H1 (cell line): ENCODE measurements at regions not wholly inside any gene's neighbourhood (a gene's known extent, or its start where the extent isn't known, plus 50 kb on each side); places are given as distances from the start of the nearest gene placed in this dataset.
A peak's percentile ranks its signal among the peaks of the same experiment; 100 is the strongest.

Experiments
- CTCF ChIA-PET: fragments of 300-600 bp; sonication (Branson Sonifier 250); formaldehyde crosslinking; loops from one replicate; lab custom pipeline; 2021; ENCODE audit not compliant: partially characterized antibody; lab: Charles Lee
- POLR2A ChIA-PET: fragments of 300-600 bp; sonication (Branson Sonifier 250); formaldehyde crosslinking; loops from one replicate; lab custom pipeline; 2021; ENCODE audit warnings: inconsistent platforms; ENCODE audit not compliant: partially characterized antibody; lab: Charles Lee
- DNase-seq, 2 experiments: peaks; one replicate each; pipeline versions ENCODE4 v3.0.0 to v3.0.0-alpha.2; 2010 to 2022; ENCODE audit warnings: low spot score in 2 of 2, low read depth in 1 of 2, mixed read lengths in 1 of 2
- FAIRE-seq: peaks from 2 replicates; lab custom pipeline; 2011; peaks lifted over from hg19 to GRCh38; lab: Jason Lieb, UNC
- H2AFZ ChIP-seq: 2 replicates; pipeline ENCODE4 v1.8.1; 2012; ENCODE audit warnings: low read length, inconsistent platforms
- H2AK5ac ChIP-seq: 2 replicates; pipeline ENCODE4 v1.6.1; 2013; ENCODE audit warnings: low read depth, low read length
- H2BK120ac ChIP-seq: replicated peaks from 2 replicates; pipeline ENCODE3; 2013; ENCODE audit warnings: low read depth, low read length, inconsistent platforms
- H2BK12ac ChIP-seq: 2 replicates; pipeline ENCODE4 v1.6.1; 2013; ENCODE audit warnings: low read depth, low read length
- H2BK15ac ChIP-seq: 2 replicates; pipeline ENCODE4 v1.6.1; 2013; ENCODE audit warnings: low read length
- H2BK20ac ChIP-seq: 2 replicates; pipeline ENCODE4 v1.6.1; 2013; ENCODE audit warnings: low read length
- H2BK5ac ChIP-seq: 2 replicates; pipeline ENCODE4 v1.6.1; 2013; ENCODE audit warnings: low read depth, low read length
- H3K14ac ChIP-seq: 2 replicates; pipeline ENCODE4 v1.6.1; 2013; ENCODE audit warnings: inconsistent platforms; ENCODE audit not compliant: insufficient read length
- H3K18ac ChIP-seq: 2 replicates; pipeline ENCODE4 v1.6.1; 2013; ENCODE audit warnings: low read length; ENCODE audit errors: extremely low read depth
- H3K23ac ChIP-seq: 2 replicates; pipeline ENCODE4 v1.6.1; 2013; ENCODE audit warnings: inconsistent platforms; ENCODE audit not compliant: insufficient read length
- H3K23me2 ChIP-seq: 2 replicates; pipeline ENCODE4 v1.6.1; 2013; ENCODE audit warnings: low read depth, low read length
- H3K27ac ChIP-seq: 2 replicates; pipeline ENCODE4 v1.6.1; 2011; ENCODE audit warnings: low read depth, low read length, inconsistent platforms
- H3K27me3 ChIP-seq, 4 experiments: replicated peaks in 1 of 4; 1 replicate in 1 of 4; 2 replicates in 3 of 4; pipeline versions ENCODE4 v1.6.1 to v1.8.1; 2011 to 2013; ENCODE audit warnings: low read length in 3 of 4, mild to moderate bottlenecking in 3 of 4, inconsistent platforms in 2 of 4, mixed read lengths in 2 of 4, moderate library complexity in 1 of 4; ENCODE audit not compliant: control insufficient read depth in 3 of 4, insufficient read depth in 3 of 4; ENCODE audit errors: extremely low read depth in 1 of 4
- H3K36me3 ChIP-seq, 4 experiments: 2 replicates each; pipeline versions ENCODE4 v1.6.1 to v1.8.1; 2011 to 2013; ENCODE audit warnings: mild to moderate bottlenecking in 4 of 4, low read length in 3 of 4, moderate library complexity in 2 of 4, control low read depth in 1 of 4, inconsistent platforms in 1 of 4; ENCODE audit not compliant: insufficient read depth in 4 of 4, control insufficient read depth in 2 of 4
- H3K4ac ChIP-seq: replicated peaks from 2 replicates; pipeline ENCODE3; 2013; ENCODE audit warnings: low read length, low read depth, mixed read lengths, inconsistent platforms; ENCODE audit not compliant: insufficient read length
- H3K4me1 ChIP-seq, 4 experiments: replicated peaks in 1 of 4; 1 replicate in 1 of 4; 2 replicates in 3 of 4; pipeline versions ENCODE4 v1.6.1 to v1.8.1; 2011 to 2013; ENCODE audit warnings: low read length in 3 of 4, inconsistent platforms in 2 of 4, mixed read lengths in 1 of 4; ENCODE audit not compliant: insufficient read depth in 4 of 4, control insufficient read depth in 3 of 4
- H3K4me2 ChIP-seq, 2 experiments: 2 replicates each; pipeline versions ENCODE4 v1.6.1 to v1.8.1; 2011 to 2013; ENCODE audit warnings: low read depth in 2 of 2, low read length in 2 of 2, control low read depth in 1 of 2, inconsistent platforms in 1 of 2, mild to moderate bottlenecking in 1 of 2; ENCODE audit not compliant: insufficient read depth in 1 of 2
- H3K4me3 ChIP-seq, 4 experiments: fragments of 200-600, 300-600 bp in 1 of 4; sonication (generic), shearing (Covaris generic), sonication (Bioruptor Twin) in 1 of 4; 2 replicates each; pipeline versions ENCODE4 v1.5.1 to v1.8.1; 2011 to 2016; ENCODE audit warnings: low read length in 4 of 4, low read depth in 3 of 4, control low read depth in 2 of 4, inconsistent platforms in 2 of 4, mild to moderate bottlenecking in 2 of 4, mixed read lengths in 1 of 4, moderate library complexity in 1 of 4; ENCODE audit not compliant: insufficient read depth in 2 of 4; ENCODE audit errors: extremely low read depth in 1 of 4
- H3K56ac ChIP-seq: replicated peaks from 2 replicates; pipeline ENCODE3; 2013; ENCODE audit warnings: low read depth, mild to moderate bottlenecking, mixed read lengths, low read length, inconsistent platforms; ENCODE audit not compliant: insufficient read length
- H3K79me1 ChIP-seq: 2 replicates; pipeline ENCODE4 v1.6.1; 2013; ENCODE audit warnings: low read depth, low read length, control low read depth
- H3K79me2 ChIP-seq, 2 experiments: 2 replicates each; pipeline versions ENCODE4 v1.6.1 to v1.8.1; 2012 to 2013; ENCODE audit warnings: low read length in 2 of 2, mild to moderate bottlenecking in 2 of 2, inconsistent platforms in 1 of 2; ENCODE audit not compliant: insufficient read depth in 2 of 2, control insufficient read depth in 1 of 2
- H3K9ac ChIP-seq, 4 experiments: replicated peaks in 1 of 4; 1 replicate in 1 of 4; 2 replicates in 3 of 4; pipeline versions ENCODE4 v1.6.1 to v1.8.1; 2011 to 2013; ENCODE audit warnings: low read depth in 3 of 4, low read length in 3 of 4, control low read depth in 2 of 4, mild to moderate bottlenecking in 2 of 4, moderate library complexity in 2 of 4, inconsistent platforms in 1 of 4; ENCODE audit errors: extremely low read depth in 1 of 4
- H3K9me3 ChIP-seq, 2 experiments: 2 replicates each; pipeline versions ENCODE4 v1.6.1 to v1.8.1; 2012 to 2013; ENCODE audit warnings: mild to moderate bottlenecking in 2 of 2, moderate library complexity in 2 of 2, control low read depth in 1 of 2, inconsistent platforms in 1 of 2, low read depth in 1 of 2, low read length in 1 of 2, mixed read lengths in 1 of 2; ENCODE audit not compliant: insufficient read depth in 2 of 2
- H4K20me1 ChIP-seq, 2 experiments: replicated peaks in 1 of 2; 2 replicates each; pipeline versions ENCODE3 to v1.8.1; 2011 to 2013; ENCODE audit warnings: inconsistent platforms in 2 of 2, low read length in 2 of 2, mild to moderate bottlenecking in 1 of 2; ENCODE audit not compliant: insufficient read depth in 2 of 2, control insufficient read depth in 1 of 2
- H4K5ac ChIP-seq: 2 replicates; pipeline ENCODE4 v1.6.1; 2013; ENCODE audit warnings: low read length, low read depth, mixed read lengths, inconsistent platforms; ENCODE audit not compliant: insufficient read length
- H4K8ac ChIP-seq: 2 replicates; pipeline ENCODE4 v1.8.0; 2013; ENCODE audit warnings: mild to moderate bottlenecking, moderate library complexity, low read length, inconsistent platforms; ENCODE audit not compliant: insufficient read depth; ENCODE audit errors: extremely low read depth
- H4K91ac ChIP-seq: replicated peaks from 2 replicates; pipeline ENCODE3; 2013; ENCODE audit warnings: low read length, mixed read lengths, inconsistent platforms; ENCODE audit not compliant: insufficient read length
- EGR1 ChIP-seq: IDR thresholded peaks from 2 replicates; pipeline ENCODE4 v1.6.1; 2011; ENCODE audit warnings: low read depth, low read length, borderline replicate concordance
- EZH2 ChIP-seq: fragments of 200-600 bp; sonication (generic); IDR thresholded peaks from 2 replicates; pipeline ENCODE4 v1.7.1; 2012; ENCODE audit warnings: low read depth, mild to moderate bottlenecking, moderate library complexity, low read length, inconsistent platforms; ENCODE audit not compliant: severe bottlenecking
- GTF2F1 ChIP-seq: IDR thresholded peaks from 2 replicates; pipeline ENCODE4 v1.6.1; 2012; ENCODE audit warnings: low read depth, low read length, improper control_type of control experiment, borderline replicate concordance
- KDM4A ChIP-seq: IDR thresholded peaks from one replicate; pipeline ENCODE4 v1.7.1; 2012; ENCODE audit warnings: low read depth, mild to moderate bottlenecking, moderate library complexity, low read length, inconsistent platforms; ENCODE audit not compliant: severe bottlenecking
- NRF1 ChIP-seq: IDR thresholded peaks from 2 replicates; pipeline ENCODE4 v1.6.1; 2011; ENCODE audit warnings: mild to moderate bottlenecking, low read depth, low read length, improper control_type of control experiment
- POLR2AphosphoS5 ChIP-seq: IDR thresholded peaks from 2 replicates; pipeline ENCODE4 v1.6.1; 2011; ENCODE audit warnings: low read depth, low read length
- RNF2 ChIP-seq: fragments of 200-900, 300-1000 bp; sonication (generic); IDR thresholded peaks from 2 replicates; pipeline ENCODE4 v1.7.1; 2016; ENCODE audit warnings: borderline replicate concordance, low read depth, mild to moderate bottlenecking, antibody characterized with exemption, low read length; ENCODE audit not compliant: poor library complexity, severe bottlenecking; ENCODE audit errors: missing control alignments
- SP4 ChIP-seq: IDR thresholded peaks from 2 replicates; pipeline ENCODE4 v1.6.1; 2012; ENCODE audit warnings: low read length, inconsistent platforms
- TAF1 ChIP-seq: IDR thresholded peaks from 2 replicates; pipeline ENCODE4 v1.6.1; 2011; ENCODE audit warnings: mild to moderate bottlenecking, low read depth, low read length
- TCF12 ChIP-seq: IDR thresholded peaks from 2 replicates; pipeline ENCODE4 v1.6.1; 2011; ENCODE audit warnings: low read depth, mild to moderate bottlenecking, low read length
- TEAD4 ChIP-seq: IDR thresholded peaks from 2 replicates; pipeline ENCODE4 v1.6.1; 2012; ENCODE audit warnings: low read depth, low read length, inconsistent platforms, mixed read lengths
- WGBS, 2 experiments: shearing (Covaris generic) in 1 of 2; methylation state at CpG; one replicate each; pipeline versions ENCODE4 v1.1.6 to v1.1.7; 2013 to 2015; ENCODE audit warnings: low lambda C conversion rate in 2 of 2, mixed read lengths in 2 of 2, inconsistent platforms in 1 of 2, low coverage in 1 of 2, missing lambda C conversion rate in 1 of 2; ENCODE audit not compliant: insufficient replicate concordance in 2 of 2, insufficient coverage in 1 of 2, insufficient read length in 1 of 2; ENCODE audit errors: extremely low coverage in 1 of 2, missing lambda C conversion rate in 1 of 2; 5-methylcytosine and 5-hydroxymethylcytosine counted together
- TF ChIP-seq, protein P1 (sequence below): IDR thresholded peaks from 2 replicates; pipeline ENCODE4 v1.6.1; 2012; ENCODE audit warnings: inconsistent platforms
- TF ChIP-seq, protein P2 (sequence below): IDR thresholded peaks from 2 replicates; pipeline ENCODE4 v1.6.1; 2012; ENCODE audit warnings: low read length, inconsistent platforms

DNA sequence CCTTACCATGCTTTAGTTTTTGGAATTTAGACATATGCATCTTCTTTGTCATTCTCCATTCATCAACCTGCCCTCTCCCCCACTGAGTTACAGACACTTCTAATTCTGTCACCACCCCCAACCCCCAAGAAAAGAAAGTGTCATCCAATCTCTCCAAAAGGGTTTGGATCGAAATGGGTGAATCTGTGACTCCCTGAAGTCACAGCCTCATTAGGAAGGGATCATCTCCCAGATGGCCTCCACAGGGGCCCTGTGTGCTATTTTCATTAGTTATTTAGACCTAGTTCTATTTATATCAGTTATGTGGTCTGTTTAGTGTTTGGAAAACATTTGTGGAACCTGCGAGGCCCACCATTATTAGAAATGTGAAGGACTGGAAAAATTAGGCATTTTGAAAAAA, 191.0 kb upstream of the ATP2B1 start:
- Histone ChIP-seq H3K23me2 (no peaks in the 10 kb centered on the region), H2BK15ac (no peak overlapping the region), H3K79me1 (no peaks in the 10 kb centered on the region), H4K91ac (no peak overlapping the region), H3K79me2 (no peaks in the 10 kb centered on the region), H2BK12ac (no peak overlapping the region), H3K9me3 (no peaks in the 10 kb centered on the region), H3K56ac (no peak overlapping the region), H3K36me3 (no peaks in the 10 kb centered on the region), H3K23ac (no peak overlapping the region), H4K20me1 (no peaks in the 10 kb centered on the region), H2BK20ac (no peak overlapping the region), H3K9ac (no peak overlapping the region), H3K4me1 (peaks cover 0 to 3% (median 0%) of the 10 kb centered on the region in 4 experiments; a peak in 1 of 7 replicates), H3K4me2 (peak overlapping the region in 1 of 2 experiments; percentile 25; a peak in 1 of 4 replicates), H4K8ac (no peak overlapping the region), H2BK5ac (no peak overlapping the region), H3K27me3 (no peaks in the 10 kb centered on the region), H3K14ac (no peak overlapping the region), H2AK5ac (no peak overlapping the region), H2BK120ac (no peak overlapping the region), H3K27ac (no peak overlapping the region), H3K4ac (no peak overlapping the region), H2AFZ (0 out of 2 replicates have a peak overlapping the region, but pooled peaks have one; percentile 4), H3K4me3 (no peak overlapping the region; a peak in 1 of 8 replicates), H4K5ac (no peak overlapping the region), H3K18ac (no peak overlapping the region)
- CTCF ChIA-PET: no interaction called here
- DNase-seq (no peak), FAIRE-seq (no peak)
- POLR2A ChIA-PET: no interaction called here
- 85% methylated on average over 2 of the region's 2 CpGs; no CpG with 5 or more reads in 1 of the 2 experiments for whole genome bisulfite sequencing, 2 experiments
- no peak for TF ChIP-seq RNF2
- TF ChIP-seq NRF1: no peak
- no peak for TF ChIP-seq TAF1
- TF ChIP-seq POLR2AphosphoS5: no peak
- TF ChIP-seq KDM4A: no peak
- no peak for TF ChIP-seq TCF12
- TF ChIP-seq EZH2: no peak
- no peak for TF ChIP-seq TEAD4
- TF ChIP-seq, protein P1, sequence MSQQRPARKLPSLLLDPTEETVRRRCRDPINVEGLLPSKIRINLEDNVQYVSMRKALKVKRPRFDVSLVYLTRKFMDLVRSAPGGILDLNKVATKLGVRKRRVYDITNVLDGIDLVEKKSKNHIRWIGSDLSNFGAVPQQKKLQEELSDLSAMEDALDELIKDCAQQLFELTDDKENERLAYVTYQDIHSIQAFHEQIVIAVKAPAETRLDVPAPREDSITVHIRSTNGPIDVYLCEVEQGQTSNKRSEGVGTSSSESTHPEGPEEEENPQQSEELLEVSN: no peak
- TF ChIP-seq GTF2F1: no peak
- TF ChIP-seq, protein P2, sequence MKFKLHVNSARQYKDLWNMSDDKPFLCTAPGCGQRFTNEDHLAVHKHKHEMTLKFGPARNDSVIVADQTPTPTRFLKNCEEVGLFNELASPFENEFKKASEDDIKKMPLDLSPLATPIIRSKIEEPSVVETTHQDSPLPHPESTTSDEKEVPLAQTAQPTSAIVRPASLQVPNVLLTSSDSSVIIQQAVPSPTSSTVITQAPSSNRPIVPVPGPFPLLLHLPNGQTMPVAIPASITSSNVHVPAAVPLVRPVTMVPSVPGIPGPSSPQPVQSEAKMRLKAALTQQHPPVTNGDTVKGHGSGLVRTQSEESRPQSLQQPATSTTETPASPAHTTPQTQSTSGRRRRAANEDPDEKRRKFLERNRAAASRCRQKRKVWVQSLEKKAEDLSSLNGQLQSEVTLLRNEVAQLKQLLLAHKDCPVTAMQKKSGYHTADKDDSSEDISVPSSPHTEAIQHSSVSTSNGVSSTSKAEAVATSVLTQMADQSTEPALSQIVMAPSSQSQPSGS: no peak
- TF ChIP-seq EGR1: no peak
- no peak for TF ChIP-seq SP4
